Ascending aorta (tissue), 2 donors: ENCODE measurements at regions not wholly inside any gene's neighbourhood (a gene's known extent, or its start where the extent isn't known, plus 50 kb on each side); places are given as distances from the start of the nearest gene placed in this dataset.

ENCODE experiments used
- DNase-seq, 2 donors: peaks; one replicate each; pipeline ENCODE4 v3.0.0-alpha.2; 2019; ENCODE audit warnings: low spot score in 2 of 2
- H3K27ac ChIP-seq, 2 donors: fragments of 200-600 bp; sonication (generic); one replicate each; pipeline ENCODE4 v1.5.1; 2016 to 2017; ENCODE audit warnings: mild to moderate bottlenecking in 1 of 2
- H3K27me3 ChIP-seq: fragments of 200-600 bp; sonication (generic); one replicate; pipeline ENCODE4 v1.5.1; 2017
- H3K36me3 ChIP-seq, 2 donors: fragments of 200-600 bp; sonication (generic); one replicate each; pipeline ENCODE4 v1.5.1; 2016
- H3K4me1 ChIP-seq, 2 donors: fragments of 200-600 bp; sonication (generic); one replicate each; pipeline ENCODE4 v1.5.1; 2016 to 2017; ENCODE audit warnings: mild to moderate bottlenecking in 1 of 2
- H3K4me3 ChIP-seq, 2 donors: fragments of 200-600 bp; sonication (generic); one replicate each; pipeline ENCODE4 v1.5.1; 2016 to 2017; ENCODE audit warnings: mild to moderate bottlenecking in 1 of 2
- H3K9me3 ChIP-seq, 2 donors: fragments of 200-600 bp; sonication (generic); one replicate each; pipeline ENCODE4 v1.5.1; 2016
- intact Hi-C: fragments of 100-400 bp; cut with DNase I; formaldehyde crosslinking; loops from one replicate; pipeline ENCODE4 v1.15.1; 2023
- TF ChIP-seq, protein P1 (sequence below), 3 experiments: fragments of 200-600 bp in 2 of 3; fragments of 450-650 bp in 1 of 3; sonication (generic) in 2 of 3; IDR thresholded peaks; one replicate each; pipeline ENCODE4 v1.5.1; 2016 to 2019; ENCODE audit warnings: antibody characterized with exemption in 3 of 3, mild to moderate bottlenecking in 1 of 3, moderate library complexity in 1 of 3

DNA sequence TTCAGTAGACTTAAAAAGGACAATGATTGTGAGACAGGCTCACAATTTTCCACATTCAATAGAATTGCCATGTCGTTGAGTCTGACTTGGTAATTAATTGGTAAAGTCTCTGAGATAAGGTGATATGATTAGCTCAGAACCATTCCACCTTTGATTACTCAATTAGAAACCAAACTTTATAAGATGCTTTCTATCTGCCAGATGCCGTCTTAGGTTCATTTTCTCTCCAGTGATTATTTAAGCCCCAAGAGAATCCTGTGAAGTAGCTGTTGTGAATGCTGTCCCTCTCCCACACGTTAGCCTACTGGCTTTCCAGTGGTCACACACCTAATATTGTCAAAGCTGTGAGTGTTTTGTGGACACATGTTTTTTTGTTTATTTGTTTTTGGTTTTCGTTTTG is 528.9 kb upstream of the ZNF462 start:
- H3K27me3 ChIP-seq: no peaks in the 10 kb centered on the region
- no peaks in the 10 kb centered on the region for H3K36me3 ChIP-seq
- H3K27ac ChIP-seq: no peak overlapping the region
- intact Hi-C loops: no loop called here
- no peak for DNase-seq
- TF ChIP-seq, protein P1, sequence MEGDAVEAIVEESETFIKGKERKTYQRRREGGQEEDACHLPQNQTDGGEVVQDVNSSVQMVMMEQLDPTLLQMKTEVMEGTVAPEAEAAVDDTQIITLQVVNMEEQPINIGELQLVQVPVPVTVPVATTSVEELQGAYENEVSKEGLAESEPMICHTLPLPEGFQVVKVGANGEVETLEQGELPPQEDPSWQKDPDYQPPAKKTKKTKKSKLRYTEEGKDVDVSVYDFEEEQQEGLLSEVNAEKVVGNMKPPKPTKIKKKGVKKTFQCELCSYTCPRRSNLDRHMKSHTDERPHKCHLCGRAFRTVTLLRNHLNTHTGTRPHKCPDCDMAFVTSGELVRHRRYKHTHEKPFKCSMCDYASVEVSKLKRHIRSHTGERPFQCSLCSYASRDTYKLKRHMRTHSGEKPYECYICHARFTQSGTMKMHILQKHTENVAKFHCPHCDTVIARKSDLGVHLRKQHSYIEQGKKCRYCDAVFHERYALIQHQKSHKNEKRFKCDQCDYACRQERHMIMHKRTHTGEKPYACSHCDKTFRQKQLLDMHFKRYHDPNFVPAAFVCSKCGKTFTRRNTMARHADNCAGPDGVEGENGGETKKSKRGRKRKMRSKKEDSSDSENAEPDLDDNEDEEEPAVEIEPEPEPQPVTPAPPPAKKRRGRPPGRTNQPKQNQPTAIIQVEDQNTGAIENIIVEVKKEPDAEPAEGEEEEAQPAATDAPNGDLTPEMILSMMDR (IDR thresholded peaks at IDR 0.05): no peak
- H3K9me3 ChIP-seq: no peaks in the 10 kb centered on the region
- H3K4me3 ChIP-seq: no peak overlapping the region
- H3K4me1 ChIP-seq: no peaks in the 10 kb centered on the region

DNA sequence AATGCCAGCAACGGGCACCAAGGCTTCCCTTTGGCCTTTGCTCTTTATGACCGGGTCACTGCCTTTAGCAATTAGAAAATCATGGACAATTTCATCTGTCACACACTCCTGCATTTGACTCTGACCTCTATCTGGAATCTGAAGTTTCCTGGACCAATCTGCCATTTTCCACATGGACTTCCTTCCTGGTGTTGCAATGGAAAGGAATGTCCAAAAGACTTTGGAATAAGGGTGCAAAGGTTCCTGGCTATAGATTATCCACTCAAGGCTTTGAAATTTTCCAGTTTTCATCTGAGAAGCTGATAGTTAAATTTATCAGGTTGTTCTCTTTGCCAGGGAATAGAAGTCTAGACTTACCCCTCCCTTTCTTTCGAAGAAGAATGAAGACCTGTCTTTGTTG is 523.1 kb upstream of the ZNF462 start:
- Histone ChIP-seq H3K27me3 (no peaks in the 10 kb centered on the region), H3K27ac (no peak overlapping the region), H3K4me3 (no peak overlapping the region), H3K36me3 (no peaks in the 10 kb centered on the region), H3K9me3 (no peaks in the 10 kb centered on the region), H3K4me1 (no peaks in the 10 kb centered on the region)
- DNase-seq: no peak
- TF ChIP-seq, protein P1 (IDR thresholded peaks at IDR 0.05): no peak
- intact Hi-C loops: no loop called here

DNA sequence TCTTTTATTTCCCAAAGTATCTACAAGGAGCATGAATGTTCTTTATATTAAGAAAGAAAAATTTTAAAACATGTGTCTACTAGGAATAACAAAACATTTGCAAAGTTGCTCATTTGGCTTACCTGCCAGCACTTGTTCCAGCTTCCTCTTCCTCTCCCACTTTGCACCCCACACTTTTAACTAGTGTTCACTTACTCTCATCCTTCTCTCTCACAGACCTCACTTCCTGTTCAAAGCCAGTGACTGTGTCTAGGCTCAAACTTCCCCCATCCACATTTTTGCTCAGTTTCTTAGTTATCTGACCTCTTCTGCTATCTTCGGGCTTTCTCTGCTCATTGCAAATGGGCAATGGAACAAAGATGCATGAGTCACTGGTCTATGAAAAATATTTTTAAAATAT is 512.2 kb upstream of the ZNF462 start:
- intact Hi-C loops: no loop called here
- DNase-seq: no peak
- TF ChIP-seq, protein P1 (IDR thresholded peaks at IDR 0.05): no peak

DNA sequence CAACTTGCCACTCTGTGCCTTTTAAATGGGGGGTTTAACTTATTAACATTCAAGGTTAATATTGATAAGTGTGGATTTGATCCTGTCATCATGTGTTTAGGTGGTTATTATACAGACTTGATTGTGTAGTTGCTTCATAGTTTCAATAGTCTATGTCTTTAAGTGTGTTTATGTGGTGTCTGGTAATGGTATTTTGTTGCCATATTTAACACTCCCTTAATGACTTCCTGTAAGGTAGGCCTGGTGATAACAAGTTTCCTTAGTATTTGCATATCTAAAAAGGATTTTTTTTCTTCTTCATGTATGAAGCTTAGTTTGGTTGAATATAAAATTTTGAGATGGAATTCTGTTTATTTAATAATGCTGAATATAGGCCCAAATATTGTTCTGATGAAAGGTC is 506.0 kb upstream of the ZNF462 start:
- TF ChIP-seq, protein P1 (IDR thresholded peaks at IDR 0.05): no peak

More for the DNA sequence above, 512.2 kb upstream of the ZNF462 start:
- H3K36me3 ChIP-seq: no peaks in the 10 kb centered on the region
- no peak overlapping the region for H3K27ac ChIP-seq
- no peaks in the 10 kb centered on the region for H3K9me3 ChIP-seq
- no peak overlapping the region for H3K4me3 ChIP-seq
- no peaks in the 10 kb centered on the region for H3K27me3 ChIP-seq
- H3K4me1 ChIP-seq: no peaks in the 10 kb centered on the region

DNA sequence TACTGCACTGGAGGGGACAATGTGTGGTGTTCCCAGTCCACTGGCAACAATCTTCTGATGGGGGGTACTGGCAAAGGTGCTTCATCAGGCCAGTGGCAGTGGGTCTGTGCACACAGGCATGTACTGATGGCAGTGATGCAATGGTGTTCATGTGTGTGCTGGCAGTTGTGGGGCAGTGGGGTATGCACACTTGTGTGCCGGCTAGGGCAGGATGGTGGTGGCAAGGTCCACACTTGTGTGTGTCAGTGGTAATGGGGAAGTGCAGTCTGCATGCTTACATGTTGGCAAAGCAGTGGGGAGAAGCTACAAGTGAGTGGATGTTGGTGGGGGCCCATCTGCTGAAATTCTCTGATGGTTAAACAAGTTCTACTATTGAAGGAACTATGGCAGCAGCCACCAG is 504.6 kb upstream of the ZNF462 start:
- no peak for DNase-seq
- Histone ChIP-seq H3K36me3 (no peaks in the 10 kb centered on the region), H3K27me3 (no peaks in the 10 kb centered on the region), H3K4me1 (no peaks in the 10 kb centered on the region), H3K27ac (no peak overlapping the region), H3K9me3 (no peaks in the 10 kb centered on the region), H3K4me3 (no peak overlapping the region)
- TF ChIP-seq, protein P1 (IDR thresholded peaks at IDR 0.05): no peak
- intact Hi-C loops: no loop called here

More for the DNA sequence above, 506.0 kb upstream of the ZNF462 start:
- Histone ChIP-seq H3K36me3 (no peaks in the 10 kb centered on the region), H3K9me3 (no peaks in the 10 kb centered on the region), H3K4me1 (no peaks in the 10 kb centered on the region), H3K27me3 (no peaks in the 10 kb centered on the region), H3K4me3 (no peak overlapping the region), H3K27ac (no peak overlapping the region)
- intact Hi-C loops: no loop called here
- no peak for DNase-seq

DNA sequence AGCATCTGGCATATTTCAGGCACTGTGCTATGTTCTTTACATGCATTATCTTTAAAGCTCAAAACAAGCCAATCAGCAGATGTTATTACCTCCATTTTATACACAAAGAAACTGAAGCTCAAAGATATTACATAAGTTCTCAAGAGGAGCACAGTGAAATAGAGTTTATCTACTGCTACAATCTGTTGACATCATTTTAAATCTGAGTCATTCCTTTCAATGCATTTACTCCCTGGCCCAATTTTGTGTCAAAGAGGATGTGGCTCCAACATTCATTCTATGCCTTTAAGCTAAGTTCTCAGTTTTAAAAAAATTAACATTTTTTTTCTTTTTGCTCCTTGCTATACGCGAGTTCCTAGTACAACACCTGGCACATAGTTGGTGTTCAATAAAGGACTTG is 486.3 kb upstream of the ZNF462 start:
- Histone ChIP-seq H3K4me1 (no peaks in the 10 kb centered on the region), H3K36me3 (no peaks in the 10 kb centered on the region), H3K27me3 (no peaks in the 10 kb centered on the region), H3K27ac (no peak overlapping the region), H3K4me3 (no peak overlapping the region), H3K9me3 (no peaks in the 10 kb centered on the region)
- no peak for DNase-seq
- TF ChIP-seq, protein P1 (IDR thresholded peaks at IDR 0.05): no peak
- intact Hi-C loops: no loop called here
